ENCODE measurements at regions not wholly inside any gene's neighbourhood (a gene's known extent, or its start where the extent isn't known, plus 50 kb on each side); places are given as distances from the start of the nearest gene placed in this dataset.

GRCh38 chr20:12293900-12294299 is 376.2 kb downstream of the BTBD3 start:
- DNase-seq = no peak

- no peak for DNase-seq
These were observed 377.0 kb downstream of the BTBD3 start for GRCh38 chr20:12294678-12295077.

- DNase-seq = no peak
These were observed 387.7 kb downstream of the BTBD3 start for GRCh38 chr20:12305188-12305950.

- DNase-seq = no peak
These were observed 388.4 kb downstream of the BTBD3 start for GRCh38 chr20:12306107-12306506.

- DNase-seq = no peak
These were observed 393.6 kb downstream of the BTBD3 start for GRCh38 chr20:12311094-12311865.

GRCh38 chr20:12315652-12316051 is 398.0 kb downstream of the BTBD3 start:
- DNase-seq = no peak

GRCh38 chr20:12316794-12317193 is 399.1 kb downstream of the BTBD3 start:
- no peak for DNase-seq

- no peak for DNase-seq
These were observed 399.7 kb downstream of the BTBD3 start for GRCh38 chr20:12317433-12317832.

- no peak for DNase-seq
These were observed 400.4 kb downstream of the BTBD3 start for GRCh38 chr20:12318043-12318442.

GRCh38 chr20:12321736-12322135 is 404.0 kb downstream of the BTBD3 start:
- DNase-seq = no peak

- no peak for DNase-seq
These were observed 409.5 kb downstream of the BTBD3 start for GRCh38 chr20:12327205-12327604.

- no peak for DNase-seq
These were observed 413.5 kb downstream of the BTBD3 start for GRCh38 chr20:12331236-12331635.

GRCh38 chr20:12337601-12338000 is 419.9 kb downstream of the BTBD3 start:
- DNase-seq = no peak

- DNase-seq = no peak
These were observed 428.3 kb downstream of the BTBD3 start for GRCh38 chr20:12345978-12346377.

GRCh38 chr20:12353842-12354241 is 436.1 kb downstream of the BTBD3 start:
- no peak for DNase-seq

GRCh38 chr20:12354725-12355124 is 437.0 kb downstream of the BTBD3 start:
- DNase-seq = no peak

GRCh38 chr20:12355185-12355584 is 437.5 kb downstream of the BTBD3 start:
- DNase-seq = no peak

GRCh38 chr20:12358006-12358654 is 440.4 kb downstream of the BTBD3 start:
- DNase-seq = no peak

GRCh38 chr20:12358655-12359009 is 440.9 kb downstream of the BTBD3 start:
- DNase-seq = no peak

GRCh38 chr20:12371990-12372389 is 454.3 kb downstream of the BTBD3 start:
- no peak for DNase-seq

- DNase-seq = no peak
These were observed 454.9 kb downstream of the BTBD3 start for GRCh38 chr20:12372557-12372956.

- no peak for DNase-seq
These were observed 458.3 kb downstream of the BTBD3 start for GRCh38 chr20:12375967-12376366.

- no peak for DNase-seq
These were observed 466.1 kb downstream of the BTBD3 start for GRCh38 chr20:12383821-12384220.

GRCh38 chr20:12386821-12387220 is 469.1 kb downstream of the BTBD3 start:
- DNase-seq = no peak

All from inflammatory macrophage (primary cell).